GM10266 (cell line): ENCODE measurements at regions not wholly inside any gene's neighbourhood (a gene's known extent, or its start where the extent isn't known, plus 50 kb on each side); places are given as distances from the start of the nearest gene placed in this dataset.

Experiments
- DNase-seq: peaks from one replicate; pipeline ENCODE4 v3.0.0; 2012; ENCODE audit errors: extremely low spot score
- TF ChIP-seq, protein P1 (sequence below): IDR thresholded peaks from 2 replicates; pipeline ENCODE4 v1.5.1; 2012; ENCODE audit warnings: mild to moderate bottlenecking, low read depth; ENCODE audit not compliant: control insufficient read depth, insufficient read depth; ENCODE audit errors: missing control alignments

DNA sequence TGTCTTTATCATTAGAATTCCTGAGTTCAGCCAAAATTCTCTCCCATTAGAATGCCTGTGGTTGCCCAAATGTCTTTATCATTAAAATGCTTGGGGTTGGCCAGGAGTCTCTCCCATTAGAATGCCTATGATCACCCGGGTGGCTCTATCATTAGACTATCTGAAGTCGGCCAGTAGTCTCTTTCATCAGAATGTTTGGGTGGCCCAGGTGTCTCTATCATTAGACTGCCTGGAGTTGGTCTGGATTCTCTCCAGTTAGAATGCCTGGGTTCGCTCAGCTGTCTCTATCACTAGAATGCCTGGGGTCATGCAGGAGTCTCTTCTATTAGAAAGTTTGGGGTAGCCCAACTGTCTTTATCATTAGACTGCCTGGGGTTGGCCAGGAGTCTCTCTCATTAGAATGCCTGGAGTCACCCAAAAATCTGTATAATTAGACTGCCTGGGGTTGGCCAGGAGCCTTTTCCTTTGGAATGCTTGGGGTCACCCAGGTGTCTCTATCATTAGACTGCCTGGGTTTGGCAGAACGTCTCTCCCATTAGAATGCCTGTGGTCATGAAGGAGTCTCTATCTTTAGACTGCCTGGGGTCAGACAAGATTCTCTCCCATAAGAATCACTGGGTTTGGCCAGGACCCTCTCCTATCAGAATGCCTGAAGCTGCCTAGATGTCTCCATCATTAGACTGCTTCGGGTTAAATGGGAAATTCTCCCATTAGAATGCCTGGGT is 1478.3 kb downstream of the UQCRFS1 start:
- TF ChIP-seq, protein P1, sequence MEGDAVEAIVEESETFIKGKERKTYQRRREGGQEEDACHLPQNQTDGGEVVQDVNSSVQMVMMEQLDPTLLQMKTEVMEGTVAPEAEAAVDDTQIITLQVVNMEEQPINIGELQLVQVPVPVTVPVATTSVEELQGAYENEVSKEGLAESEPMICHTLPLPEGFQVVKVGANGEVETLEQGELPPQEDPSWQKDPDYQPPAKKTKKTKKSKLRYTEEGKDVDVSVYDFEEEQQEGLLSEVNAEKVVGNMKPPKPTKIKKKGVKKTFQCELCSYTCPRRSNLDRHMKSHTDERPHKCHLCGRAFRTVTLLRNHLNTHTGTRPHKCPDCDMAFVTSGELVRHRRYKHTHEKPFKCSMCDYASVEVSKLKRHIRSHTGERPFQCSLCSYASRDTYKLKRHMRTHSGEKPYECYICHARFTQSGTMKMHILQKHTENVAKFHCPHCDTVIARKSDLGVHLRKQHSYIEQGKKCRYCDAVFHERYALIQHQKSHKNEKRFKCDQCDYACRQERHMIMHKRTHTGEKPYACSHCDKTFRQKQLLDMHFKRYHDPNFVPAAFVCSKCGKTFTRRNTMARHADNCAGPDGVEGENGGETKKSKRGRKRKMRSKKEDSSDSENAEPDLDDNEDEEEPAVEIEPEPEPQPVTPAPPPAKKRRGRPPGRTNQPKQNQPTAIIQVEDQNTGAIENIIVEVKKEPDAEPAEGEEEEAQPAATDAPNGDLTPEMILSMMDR, result no peak
- no peak for DNase-seq

DNA sequence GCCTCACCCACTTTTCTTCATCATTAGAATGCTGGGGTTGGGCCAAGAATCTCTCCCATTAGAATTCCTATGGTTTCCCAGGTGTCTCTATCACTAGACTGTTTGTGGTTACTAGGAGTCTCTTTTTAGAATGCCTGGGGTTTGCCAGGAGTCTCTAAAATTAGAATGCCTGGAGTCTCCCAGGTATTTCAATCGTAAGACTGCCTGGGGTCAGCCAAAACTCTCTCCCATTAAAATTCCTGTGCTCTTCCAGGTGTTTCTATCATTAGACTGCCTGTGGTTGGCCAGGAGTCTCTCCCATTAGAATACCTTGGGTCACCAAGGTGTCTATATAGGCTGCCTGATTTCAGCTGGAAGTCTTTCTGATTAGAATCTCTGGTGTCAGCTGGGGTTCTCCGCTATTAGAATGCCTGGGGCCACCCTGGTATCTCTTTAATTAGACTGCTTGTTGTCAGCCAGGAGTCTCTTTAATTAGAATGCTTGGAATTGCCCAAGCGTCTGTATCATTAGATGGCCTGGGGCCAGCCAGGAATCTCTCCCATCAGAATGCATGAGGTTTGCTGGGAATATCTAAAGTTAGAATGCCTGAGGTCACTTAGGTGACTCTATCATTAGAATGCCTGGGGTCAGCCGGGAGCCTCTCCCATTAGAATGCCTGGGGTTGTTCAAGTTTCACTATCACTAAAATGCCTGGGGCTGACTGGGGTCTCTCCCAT is 1479.2 kb downstream of the UQCRFS1 start:
- TF ChIP-seq, protein P1, result no peak

DNA sequence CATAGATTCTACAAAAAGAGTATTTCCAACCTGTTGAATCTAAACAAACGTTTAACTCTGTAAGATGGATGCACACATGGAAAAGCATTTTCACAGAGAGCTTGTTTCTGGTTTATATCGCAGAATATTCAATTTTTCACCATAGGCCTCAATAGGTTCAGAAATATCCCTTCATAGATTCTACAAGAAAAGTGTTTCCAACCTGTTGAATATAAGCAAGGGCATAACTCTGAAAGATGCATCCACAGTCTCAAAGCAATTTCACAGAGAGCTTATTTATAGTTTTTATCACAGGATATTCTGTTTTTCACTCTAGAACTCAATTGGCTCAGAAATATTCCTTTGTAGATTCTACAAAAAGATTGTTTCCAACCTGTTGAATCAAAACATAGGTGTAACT is 1483.6 kb downstream of the UQCRFS1 start:
- TF ChIP-seq, protein P1, result no peak
- no peak for DNase-seq

More for the DNA sequence above, 1479.2 kb downstream of the UQCRFS1 start:
- DNase-seq, result no peak

- TF ChIP-seq, protein P1, result no peak
- DNase-seq, result no peak
These were observed 1490.3 kb downstream of the UQCRFS1 start for GRCh38 chr19:27722625-27723024.

DNA sequence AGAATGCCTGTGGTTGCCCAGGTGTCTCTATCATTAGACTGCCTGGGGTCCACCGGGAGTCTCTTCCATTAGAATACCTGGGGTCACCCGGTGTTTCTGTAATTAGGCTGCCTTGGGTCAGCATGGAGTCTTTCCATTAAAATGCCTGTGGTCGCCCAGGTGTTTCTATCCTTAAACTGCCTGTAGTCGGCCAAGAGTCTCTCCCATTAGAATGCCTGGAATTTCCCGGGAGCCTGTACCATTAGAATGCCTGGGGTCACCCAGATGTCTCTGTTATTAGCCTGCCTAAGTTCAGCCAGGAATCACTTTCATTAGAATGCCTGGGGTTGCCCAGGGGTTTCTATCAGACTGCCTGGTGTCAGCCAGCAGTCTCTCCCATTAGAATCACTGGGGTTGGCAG is 1492.8 kb downstream of the UQCRFS1 start:
- TF ChIP-seq, protein P1, result no peak
- no peak for DNase-seq

DNA sequence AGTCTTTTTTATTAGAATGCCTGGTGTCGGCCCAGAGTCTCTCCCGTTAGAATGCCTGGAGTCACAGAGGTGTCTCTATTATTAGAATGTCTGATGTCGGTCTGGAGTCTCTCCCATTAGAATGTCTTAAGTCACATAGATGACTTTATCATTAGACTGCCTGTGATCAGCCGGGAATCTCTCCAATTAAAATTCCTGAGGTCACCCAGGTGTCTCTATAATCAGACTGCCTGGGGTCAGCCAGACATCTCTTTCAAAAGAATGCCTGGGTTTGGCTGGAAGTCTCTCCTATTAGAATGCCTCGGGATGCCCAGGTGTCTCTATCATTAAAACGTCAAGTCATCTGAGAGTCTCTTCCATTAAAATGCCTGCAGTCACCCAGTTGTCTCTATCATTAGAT is 1493.9 kb downstream of the UQCRFS1 start:
- TF ChIP-seq, protein P1, result no peak
- no peak for DNase-seq

- DNase-seq, result no peak
- TF ChIP-seq, protein P1, result no peak
These were observed 1494.7 kb downstream of the UQCRFS1 start for GRCh38 chr19:27718234-27718633.
